ENCODE measurements at regions not wholly inside any gene's neighbourhood (a gene's known extent, or its start where the extent isn't known, plus 50 kb on each side); places are given as distances from the start of the nearest gene placed in this dataset.

- TF ChIP-seq EZH2 (IDR thresholded peaks at IDR 0.05; ENCODE audit: low read depth): no peak
- no peak for TF ChIP-seq CTCF (conservative IDR thresholded peaks at IDR 0.05)
These were observed 152.5 kb upstream of the TMEM132C start for GRCh38 chr12:128114485-128114884.
